Uterus (tissue), 2 donors: ENCODE measurements at regions not wholly inside any gene's neighbourhood (a gene's known extent, or its start where the extent isn't known, plus 50 kb on each side); places are given as distances from the start of the nearest gene placed in this dataset.

ENCODE experiments used
- CTCF ChIP-seq, 4 experiments: fragments of 200-600 bp in 2 of 4; fragments of 450-650 bp in 2 of 4; sonication (generic) in 2 of 4; IDR thresholded peaks; one replicate each; pipeline ENCODE4 v1.5.1; 2016 to 2019; ENCODE audit warnings: antibody characterized with exemption in 4 of 4, mild to moderate bottlenecking in 2 of 4, moderate library complexity in 1 of 4
- POLR2A ChIP-seq, 2 donors: fragments of 450-650 bp; IDR thresholded peaks; one replicate each; pipeline ENCODE4 v1.6.1; 2016; ENCODE audit warnings: antibody characterized with exemption in 2 of 2, mild to moderate bottlenecking in 1 of 2, moderate library complexity in 1 of 2

GRCh38 chr2:78118037-78118436 lies 595.9 kb upstream of the LRRTM4 start:
- TF ChIP-seq CTCF (IDR thresholded peaks at IDR 0.05) (no peak), POLR2A (IDR thresholded peaks at IDR 0.05) (no peak)
